Aorta (tissue), 5 donors: ENCODE measurements at regions not wholly inside any gene's neighbourhood (a gene's known extent, or its start where the extent isn't known, plus 50 kb on each side); places are given as distances from the start of the nearest gene placed in this dataset.

Source experiments
- ATAC-seq: fragments of 200-7000 bp; cut with Tn5 transposase; one replicate; pipeline ENCODE4 v1.9.1; 2022; ENCODE audit warnings: moderate library complexity; ENCODE audit not compliant: low FRiP score
- DNase-seq, 2 donors: peaks; one replicate each; pipeline ENCODE4 v3.0.0-alpha.2; 2020
- H3K27ac ChIP-seq, 2 donors: one replicate each; pipeline ENCODE4 v1.5.1; 2013; ENCODE audit warnings: low read length in 2 of 2, mild to moderate bottlenecking in 2 of 2, moderate library complexity in 2 of 2, control low read depth in 1 of 2, inconsistent platforms in 1 of 2, low read depth in 1 of 2
- H3K27me3 ChIP-seq, 2 donors: one replicate each; pipeline ENCODE4 v1.6.1; 2013; ENCODE audit warnings: control low read depth in 1 of 2, low read length in 1 of 2, mild to moderate bottlenecking in 1 of 2, moderate library complexity in 1 of 2; ENCODE audit not compliant: insufficient read depth in 2 of 2, control insufficient read depth in 1 of 2
- H3K36me3 ChIP-seq, 2 donors: one replicate each; pipeline ENCODE4 v1.6.1; 2013; ENCODE audit warnings: control low read depth in 1 of 2, low read length in 1 of 2, mild to moderate bottlenecking in 1 of 2; ENCODE audit not compliant: insufficient read depth in 2 of 2, control insufficient read depth in 1 of 2
- H3K4me1 ChIP-seq, 2 donors: one replicate each; pipeline ENCODE4 v1.6.1; 2013; ENCODE audit warnings: low read length in 2 of 2, control low read depth in 1 of 2, mild to moderate bottlenecking in 1 of 2, moderate library complexity in 1 of 2; ENCODE audit not compliant: insufficient read depth in 2 of 2, control insufficient read depth in 1 of 2
- H3K4me3 ChIP-seq, 2 donors: one replicate each; pipeline ENCODE4 v1.5.1; 2013; ENCODE audit warnings: low read length in 2 of 2, control low read depth in 1 of 2, mild to moderate bottlenecking in 1 of 2
- H3K9me3 ChIP-seq: one replicate; pipeline ENCODE4 v1.6.1; 2013; ENCODE audit warnings: mild to moderate bottlenecking, low read length; ENCODE audit not compliant: control insufficient read depth
- WGBS, 2 donors: extraction: QIAGEN DNeasy Blood & Tissue Kit; methylation state at CpG; one replicate each; pipeline ENCODE4 v1.1.7; 2013; 5-methylcytosine and 5-hydroxymethylcytosine counted together
- intact Hi-C, 2 donors: fragments of 100-400 bp; cut with DNase I; formaldehyde crosslinking; loops; one replicate each; pipeline versions ENCODE4 v1.14.2 to v1.15.0; 2022
- donor health status: healthy with polysubstance abuse.
- donor health status: Bipolar disorder and iron deficiency.
- donor health status: DM: no; HTN: no; CAD: no.
- donor health status: DM: no; HTN: no; CAD: no.
- donor health status: DM: yes; HTN: yes; CAD: no.

GRCh38 chr2:76564734-76565133, 854.0 kb upstream of the GCFC2 start:
- ATAC-seq (no peak), DNase-seq (no peak)
- Histone ChIP-seq H3K27me3 (no peaks in the 10 kb centered on the region), H3K4me3 (no peak overlapping the region), H3K4me1 (no peaks in the 10 kb centered on the region), H3K27ac (no peak overlapping the region), H3K36me3 (no peaks in the 10 kb centered on the region), H3K9me3 (no peaks in the 10 kb centered on the region)
- 78 to 85% methylated on average over 2 of the region's 2 CpGs for WGBS, 2 donors
- intact Hi-C loops: no loop called here

GRCh38 chr2:76563730-76564129, 853.0 kb upstream of the GCFC2 start:
- Histone ChIP-seq H3K4me3 (no peak overlapping the region), H3K4me1 (no peaks in the 10 kb centered on the region), H3K36me3 (no peaks in the 10 kb centered on the region), H3K27ac (no peak overlapping the region), H3K27me3 (no peaks in the 10 kb centered on the region), H3K9me3 (no peaks in the 10 kb centered on the region)
- intact Hi-C loops: no loop called here
- ATAC-seq (no peak), DNase-seq (peak in 1 of 2 donors; percentile 62)
- WGBS, 2 donors: 68 to 73% methylated on average over 9 of the region's 9 CpGs

- Histone ChIP-seq H3K27ac (no peak overlapping the region), H3K4me1 (no peaks in the 10 kb centered on the region), H3K27me3 (no peaks in the 10 kb centered on the region), H3K9me3 (no peaks in the 10 kb centered on the region), H3K36me3 (no peaks in the 10 kb centered on the region), H3K4me3 (no peak overlapping the region)
- intact Hi-C loops: no loop called here
- ATAC-seq (no peak), DNase-seq (no peak)
Measured at GRCh38 chr2:76558157-76558556, 847.4 kb upstream of the GCFC2 start.

- WGBS, 2 donors: 58 to 62% methylated on average over 2 of the region's 2 CpGs
- ATAC-seq (no peak), DNase-seq (no peak)
- H3K36me3 ChIP-seq: no peaks in the 10 kb centered on the region
- no peak overlapping the region for H3K27ac ChIP-seq
- no peaks in the 10 kb centered on the region for H3K9me3 ChIP-seq
- H3K4me3 ChIP-seq: no peak overlapping the region
- no peaks in the 10 kb centered on the region for H3K4me1 ChIP-seq
- no peaks in the 10 kb centered on the region for H3K27me3 ChIP-seq
- intact Hi-C loops: no loop called here
Measured at GRCh38 chr2:76556018-76556417, 845.3 kb upstream of the GCFC2 start.

GRCh38 chr2:76546207-76546606, 835.5 kb upstream of the GCFC2 start:
- WGBS, 2 donors: 38 to 48% methylated on average over 1 of the region's 1 CpG
- H3K9me3 ChIP-seq: no peaks in the 10 kb centered on the region
- H3K4me3 ChIP-seq: no peak overlapping the region
- ATAC-seq (no peak), DNase-seq (no peak)
- no peaks in the 10 kb centered on the region for H3K27me3 ChIP-seq
- no peak overlapping the region for H3K27ac ChIP-seq
- intact Hi-C loops: no loop called here
- H3K36me3 ChIP-seq: no peaks in the 10 kb centered on the region
- H3K4me1 ChIP-seq: no peaks in the 10 kb centered on the region

GRCh38 chr2:76544901-76545300, 834.2 kb upstream of the GCFC2 start:
- Histone ChIP-seq H3K9me3 (no peaks in the 10 kb centered on the region), H3K4me1 (no peaks in the 10 kb centered on the region), H3K27ac (no peak overlapping the region), H3K27me3 (no peaks in the 10 kb centered on the region), H3K36me3 (no peaks in the 10 kb centered on the region), H3K4me3 (no peak overlapping the region)
- intact Hi-C loops: no loop called here
- WGBS, 2 donors: 54 to 57% methylated on average over 3 of the region's 3 CpGs
- DNase-seq: no peak
- no peak for ATAC-seq

- no peaks in the 10 kb centered on the region for H3K9me3 ChIP-seq
- ATAC-seq: no peak
- no peak for DNase-seq
Measured at GRCh38 chr2:76517574-76517909, 806.8 kb upstream of the GCFC2 start.

GRCh38 chr2:76516861-76517573, 806.3 kb upstream of the GCFC2 start:
- Histone ChIP-seq H3K36me3 (no peaks in the 10 kb centered on the region), H3K4me1 (no peaks in the 10 kb centered on the region), H3K27me3 (no peaks in the 10 kb centered on the region), H3K27ac (no peak overlapping the region), H3K4me3 (no peak overlapping the region), H3K9me3 (no peaks in the 10 kb centered on the region)
- WGBS, 2 donors: 98 to 100% methylated on average over 1 of the region's 1 CpG
- DNase-seq (no peak), ATAC-seq (no peak)
- intact Hi-C loops: no loop called here

More at GRCh38 chr2:76517574-76517909, 806.8 kb upstream of the GCFC2 start:
- no peak overlapping the region for H3K4me3 ChIP-seq
- 51 to 64% methylated on average over 3 of the region's 3 CpGs for WGBS, 2 donors
- H3K27ac ChIP-seq: no peak overlapping the region
- intact Hi-C loops: no loop called here
- no peaks in the 10 kb centered on the region for H3K4me1 ChIP-seq
- no peaks in the 10 kb centered on the region for H3K27me3 ChIP-seq
- H3K36me3 ChIP-seq: no peaks in the 10 kb centered on the region

- intact Hi-C loops: no loop called here
- 64 to 80% methylated on average over 4 of the region's 4 CpGs for WGBS, 2 donors
- Histone ChIP-seq H3K9me3 (no peaks in the 10 kb centered on the region), H3K36me3 (no peaks in the 10 kb centered on the region), H3K27me3 (no peaks in the 10 kb centered on the region), H3K27ac (no peak overlapping the region), H3K4me3 (no peak overlapping the region), H3K4me1 (no peaks in the 10 kb centered on the region)
- no peak for ATAC-seq
- no peak for DNase-seq
Measured at GRCh38 chr2:76512201-76512820, 801.6 kb upstream of the GCFC2 start.
